ENCODE measurements at regions not wholly inside any gene's neighbourhood (a gene's known extent, or its start where the extent isn't known, plus 50 kb on each side); places are given as distances from the start of the nearest gene placed in this dataset.

DNA sequence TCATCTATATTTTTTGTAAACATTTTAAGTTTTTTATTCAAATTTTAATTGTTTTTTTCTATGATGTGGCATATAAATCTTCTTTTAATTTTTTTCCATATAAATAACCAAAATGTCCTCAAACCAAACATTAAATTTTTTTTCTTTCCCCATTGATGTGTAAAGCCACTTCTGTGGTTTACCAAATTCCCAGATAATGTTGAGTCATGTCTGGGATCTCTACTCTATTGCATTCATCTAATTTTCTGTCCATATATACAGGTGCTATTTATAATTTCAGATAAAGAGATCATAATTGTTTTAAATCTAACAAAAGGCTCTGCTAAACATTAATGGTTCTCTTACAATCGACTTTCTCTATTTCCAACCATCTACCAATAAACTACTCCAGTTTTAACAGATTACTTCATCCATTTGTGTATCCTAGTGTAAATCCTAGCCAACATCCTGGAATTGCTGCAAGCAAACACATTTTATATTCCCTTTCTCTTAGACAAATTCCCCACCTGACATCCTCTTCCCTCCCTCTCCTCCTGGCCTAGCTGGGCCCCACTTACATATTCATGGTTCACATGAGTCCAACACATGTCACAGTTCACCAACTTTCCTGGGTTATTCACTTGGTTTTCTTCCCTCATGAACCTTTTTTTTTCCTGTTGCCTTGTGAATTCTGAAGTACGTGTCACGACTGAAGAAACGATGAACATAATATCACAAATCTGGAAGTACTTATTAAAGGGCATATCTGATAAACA lies 368.0 kb upstream of the AGTR1 start:
- no peak for DNase-seq

DNA sequence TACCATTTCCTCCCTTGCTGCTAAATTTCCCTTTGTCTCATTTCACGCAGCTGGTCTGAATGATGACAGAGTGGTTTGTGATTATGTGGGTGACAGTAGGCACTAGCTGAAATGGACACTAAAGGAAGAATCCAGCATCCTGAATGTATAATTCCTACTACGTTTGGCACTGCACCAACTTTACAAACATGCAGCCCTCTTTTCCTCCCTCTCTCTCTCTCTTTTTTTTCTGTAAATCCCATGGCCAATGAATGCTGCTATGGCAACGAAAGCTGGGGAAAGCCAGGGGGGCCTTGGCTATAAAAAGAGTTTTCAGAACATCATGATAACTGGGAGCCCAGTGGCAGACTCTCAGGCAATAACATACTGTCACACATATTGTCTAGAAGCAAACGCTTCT lies 367.2 kb upstream of the AGTR1 start:
- no peak for DNase-seq

DNA sequence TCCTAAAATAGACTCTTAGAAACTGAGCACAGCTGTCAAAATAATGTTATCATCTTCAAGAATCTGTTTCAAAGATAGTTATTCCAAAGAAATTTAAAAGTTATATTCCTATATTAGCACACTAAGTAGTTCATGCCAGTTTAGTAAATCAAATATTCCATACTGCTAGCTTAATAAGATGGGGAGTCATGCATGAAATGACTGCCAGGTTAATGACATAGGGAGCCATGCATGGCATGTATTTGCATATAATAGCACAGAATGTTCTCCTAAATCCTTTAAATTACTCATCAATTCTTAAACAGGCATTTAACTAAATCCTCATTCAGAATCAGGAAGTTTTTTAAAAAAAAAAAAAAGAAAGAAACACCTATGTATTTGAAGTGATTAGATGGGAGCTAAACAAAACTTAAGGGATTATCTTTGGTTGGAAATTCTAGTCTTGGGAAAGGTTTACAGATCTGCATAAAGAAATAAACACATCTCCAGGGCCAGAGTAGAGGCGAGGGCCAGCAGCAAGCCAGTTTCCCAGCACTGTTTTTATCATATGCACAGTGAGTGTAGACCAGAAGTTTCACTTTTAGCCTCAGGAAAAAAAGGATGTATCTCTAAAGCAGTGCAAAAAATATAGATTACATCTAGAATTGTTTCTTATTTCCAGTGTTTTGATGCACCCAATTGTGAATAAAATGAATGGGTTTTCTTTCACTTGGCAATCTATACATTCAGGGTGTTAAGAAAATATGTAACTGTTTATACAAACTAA lies 366.4 kb upstream of the AGTR1 start:
- no peak for DNase-seq

DNA sequence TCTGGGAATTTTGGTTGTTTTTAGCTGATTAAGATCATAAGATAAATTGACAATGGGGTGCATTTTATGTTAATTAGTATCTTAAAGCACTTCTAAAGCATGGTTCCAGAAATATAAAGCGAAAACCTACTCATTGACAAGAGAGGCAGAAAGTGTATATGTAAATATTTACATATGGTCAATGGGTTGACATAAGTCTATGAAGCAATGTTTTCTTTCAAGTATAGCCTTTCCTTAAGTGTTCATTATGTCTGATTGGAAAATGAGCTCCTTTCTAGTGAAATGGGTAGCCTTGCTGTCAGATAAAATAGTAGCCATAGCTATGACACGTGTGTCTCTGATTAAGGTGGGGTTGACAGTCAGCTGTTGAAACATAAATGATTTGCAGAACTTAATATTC lies 365.2 kb upstream of the AGTR1 start:
- DNase-seq = no peak

DNA sequence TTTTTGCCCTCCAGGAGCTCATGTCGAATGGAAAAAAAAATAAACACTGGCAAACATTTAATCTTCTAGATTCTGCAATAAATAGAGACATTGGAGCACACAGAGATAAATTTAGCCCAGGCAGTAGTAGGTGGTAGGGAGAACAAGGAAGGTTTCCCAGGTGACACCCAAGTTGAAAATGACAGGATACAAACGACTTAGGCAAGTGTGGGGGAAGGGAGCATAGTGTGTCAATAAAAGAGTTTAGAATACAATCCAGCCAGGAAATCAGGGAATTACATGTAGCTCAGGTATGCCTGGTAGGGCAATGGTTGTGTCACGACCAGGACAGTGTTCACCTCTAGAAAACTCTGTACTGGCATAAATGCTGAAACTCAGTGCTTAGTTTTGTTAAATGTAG lies 364.6 kb upstream of the AGTR1 start:
- DNase-seq = no peak

DNA sequence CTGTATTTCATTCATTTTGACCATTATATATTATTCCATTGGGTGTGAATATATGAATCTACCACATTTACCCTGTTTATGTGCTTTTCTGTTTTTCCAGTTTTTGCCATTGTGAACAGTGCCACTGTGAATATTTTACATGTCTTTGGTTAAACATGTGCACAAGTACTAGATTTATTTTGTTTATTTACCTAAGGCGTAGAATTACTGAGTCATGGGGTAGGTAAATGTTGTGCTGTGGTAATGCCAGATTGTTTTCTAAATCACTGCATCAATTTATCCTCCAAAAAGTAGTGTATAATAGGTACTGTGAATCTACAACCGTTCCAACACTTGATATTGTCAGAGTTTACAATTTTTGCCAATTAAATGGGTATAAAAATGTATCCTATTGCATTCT lies 362.1 kb upstream of the AGTR1 start:
- DNase-seq = no peak

DNA sequence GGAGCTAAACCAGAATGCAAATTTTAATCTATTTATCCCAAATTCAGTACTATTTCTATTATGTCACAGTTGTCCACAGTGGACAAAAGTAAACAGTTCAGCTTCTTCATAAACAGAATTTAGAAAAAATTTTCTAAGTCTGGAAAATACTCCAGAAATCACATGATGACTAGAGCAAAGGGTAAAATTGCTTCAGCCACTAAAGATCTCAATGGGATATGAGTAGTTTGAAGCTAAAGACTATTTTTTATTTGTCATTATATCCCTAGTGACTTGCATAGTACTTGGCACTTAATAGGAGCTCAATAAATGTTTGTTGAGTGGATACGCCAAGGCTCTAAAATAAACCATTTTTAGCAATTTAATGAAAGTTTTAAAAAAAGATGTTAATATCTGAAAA lies 354.3 kb upstream of the AGTR1 start:
- no peak for DNase-seq

DNA sequence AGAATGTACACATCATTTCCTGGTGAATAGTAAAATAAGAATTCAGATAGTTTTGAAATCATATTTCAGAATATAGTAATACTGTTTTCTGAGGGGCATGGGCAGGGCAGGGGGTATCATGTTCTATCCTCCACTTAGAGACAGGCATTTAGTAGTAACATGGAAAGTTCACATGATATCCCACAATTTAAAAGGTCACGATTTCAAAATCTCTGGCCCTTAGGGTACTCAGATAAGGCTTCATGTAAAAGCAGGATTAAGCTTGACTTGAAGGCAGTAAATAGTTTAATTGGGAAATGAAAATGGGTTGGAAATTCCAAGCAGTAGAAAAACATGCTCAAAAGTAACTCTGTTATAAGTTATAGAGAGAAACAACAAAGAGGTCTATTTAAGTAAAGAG lies 353.2 kb upstream of the AGTR1 start:
- no peak for DNase-seq

DNA sequence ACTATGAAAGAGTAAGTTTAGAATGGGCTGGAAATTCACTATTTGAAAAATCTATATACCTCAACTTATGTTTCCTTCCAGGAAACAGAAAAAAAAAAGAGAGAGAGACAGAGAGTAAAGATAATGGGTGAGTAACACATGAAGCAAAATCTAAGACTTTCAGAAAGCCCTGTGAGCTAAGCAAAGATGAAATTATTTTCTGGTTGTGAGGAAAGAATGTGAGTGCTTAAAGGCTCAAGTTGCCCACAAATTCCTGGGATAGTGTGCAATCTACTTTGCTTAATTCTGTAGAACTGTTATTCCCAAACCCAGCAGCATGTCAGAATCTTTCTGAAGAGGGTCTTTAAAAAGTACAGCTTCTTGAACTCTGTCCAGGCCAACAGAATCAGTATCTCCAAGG lies 337.7 kb upstream of the AGTR1 start:
- DNase-seq = no peak

DNA sequence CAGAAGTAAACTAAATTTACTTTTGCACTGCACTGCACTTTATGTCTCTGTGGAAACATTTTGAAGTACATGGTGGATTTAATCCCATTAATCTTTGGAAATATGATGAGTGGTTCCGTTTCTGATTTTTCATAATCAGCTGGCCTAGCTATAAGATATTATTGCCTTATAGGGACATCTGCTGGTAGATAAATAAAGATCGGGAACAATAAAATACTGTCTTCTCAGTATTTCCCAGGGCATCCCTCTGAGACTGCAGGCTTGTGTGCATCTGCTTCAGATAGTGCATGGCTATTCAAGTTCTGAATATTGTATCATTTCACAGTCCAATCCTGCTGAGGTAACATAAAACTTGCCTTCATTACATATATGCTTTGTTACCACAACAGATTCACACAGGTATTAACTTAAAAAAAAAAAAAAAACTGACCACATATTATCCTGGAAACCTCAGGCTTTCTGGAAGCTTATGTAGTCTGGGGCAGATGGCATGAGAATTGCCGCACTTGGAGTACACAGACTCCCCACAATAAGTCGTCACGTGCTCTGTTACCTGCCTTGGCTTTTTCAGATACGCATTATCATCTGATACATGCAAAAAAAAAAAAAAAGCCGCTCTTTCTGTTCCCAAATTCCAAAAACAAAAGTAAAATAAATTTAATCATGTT lies 330.8 kb upstream of the AGTR1 start:
- DNase-seq = no peak

DNA sequence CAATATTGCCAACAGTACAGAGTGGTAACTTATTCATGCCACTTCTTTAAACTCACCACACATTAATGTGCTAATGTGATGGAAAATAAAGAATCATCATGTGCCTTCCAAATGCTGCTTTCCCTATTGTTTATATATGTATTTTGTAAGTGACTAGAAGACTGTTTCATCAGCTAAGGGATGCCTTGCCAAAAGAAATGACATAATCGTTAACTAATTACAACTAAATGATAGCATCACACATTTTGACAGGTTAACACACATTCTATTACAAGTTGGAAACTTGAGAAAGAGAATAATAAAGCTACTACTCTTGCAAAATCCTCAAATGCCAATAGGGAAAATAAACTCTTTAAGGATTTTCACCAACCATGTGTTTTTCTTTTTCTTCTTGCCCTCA lies 329.9 kb upstream of the AGTR1 start:
- no peak for DNase-seq

DNA sequence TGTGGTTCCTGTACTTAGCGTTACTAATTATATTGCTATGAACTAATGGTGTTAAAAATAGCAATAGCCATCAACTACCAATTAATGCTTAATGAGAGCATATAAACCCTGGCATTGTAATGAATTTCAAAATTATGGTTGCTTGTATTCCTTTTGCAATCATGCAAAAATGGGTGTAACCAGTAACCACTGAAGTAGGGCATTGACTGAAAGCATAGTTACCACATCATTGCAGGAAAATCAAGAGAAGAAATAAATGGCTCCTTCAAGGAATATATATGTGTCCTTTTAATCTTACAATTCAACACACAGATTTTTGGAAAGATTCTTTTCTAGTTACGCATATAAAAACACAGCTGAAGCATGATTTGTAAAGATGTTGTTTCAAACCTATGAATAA lies 328.3 kb upstream of the AGTR1 start:
- DNase-seq = no peak

DNA sequence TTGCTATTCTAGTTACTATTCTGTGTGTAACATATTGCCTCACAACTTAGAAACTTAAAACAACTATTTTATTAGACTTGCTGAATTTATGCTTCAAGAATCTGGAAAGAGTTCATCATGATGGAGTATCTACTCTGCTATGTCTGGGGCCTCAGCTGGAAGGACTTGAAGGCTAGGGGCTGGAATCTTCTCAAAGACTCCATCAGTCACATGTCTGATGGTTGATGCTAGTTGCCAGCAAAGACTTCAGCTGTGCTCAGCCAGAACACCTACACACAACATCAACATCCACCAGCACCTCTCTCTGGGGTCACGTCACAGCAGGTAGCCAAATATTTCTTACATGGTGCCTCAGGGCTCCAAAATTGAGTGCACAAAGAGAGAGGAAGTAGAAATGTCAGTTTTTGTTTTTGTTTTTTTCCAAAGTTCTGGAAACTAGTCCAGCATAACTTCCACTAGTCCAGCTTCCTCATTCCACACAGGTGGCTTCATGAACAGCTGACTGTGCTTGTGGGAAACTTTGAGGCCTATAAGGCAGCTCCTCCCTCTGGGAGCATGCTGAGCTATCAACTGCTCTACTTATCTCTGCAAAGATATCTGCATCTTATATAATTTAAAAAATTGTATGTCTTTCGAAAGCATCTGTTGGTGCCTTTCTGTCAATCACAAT lies 325.4 kb upstream of the AGTR1 start:
- no peak for DNase-seq

DNA sequence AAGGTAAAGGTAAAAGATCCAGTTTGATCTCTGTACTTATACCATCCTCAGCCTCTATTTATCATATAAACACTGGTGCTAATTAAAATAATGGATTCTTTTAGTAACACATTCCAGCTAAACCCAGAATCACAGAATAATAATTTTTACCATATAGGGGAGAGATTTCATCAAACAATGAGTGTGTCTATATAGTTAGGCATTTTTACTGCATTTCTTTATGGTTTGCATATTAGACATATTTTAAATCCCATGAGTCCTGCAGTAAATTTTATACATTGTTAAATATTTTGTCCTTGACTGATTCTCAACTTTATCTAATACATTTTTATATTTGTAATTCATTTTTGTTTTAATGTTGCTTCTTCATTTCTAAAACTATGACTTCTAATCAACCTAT lies 323.7 kb upstream of the AGTR1 start:
- no peak for DNase-seq

DNA sequence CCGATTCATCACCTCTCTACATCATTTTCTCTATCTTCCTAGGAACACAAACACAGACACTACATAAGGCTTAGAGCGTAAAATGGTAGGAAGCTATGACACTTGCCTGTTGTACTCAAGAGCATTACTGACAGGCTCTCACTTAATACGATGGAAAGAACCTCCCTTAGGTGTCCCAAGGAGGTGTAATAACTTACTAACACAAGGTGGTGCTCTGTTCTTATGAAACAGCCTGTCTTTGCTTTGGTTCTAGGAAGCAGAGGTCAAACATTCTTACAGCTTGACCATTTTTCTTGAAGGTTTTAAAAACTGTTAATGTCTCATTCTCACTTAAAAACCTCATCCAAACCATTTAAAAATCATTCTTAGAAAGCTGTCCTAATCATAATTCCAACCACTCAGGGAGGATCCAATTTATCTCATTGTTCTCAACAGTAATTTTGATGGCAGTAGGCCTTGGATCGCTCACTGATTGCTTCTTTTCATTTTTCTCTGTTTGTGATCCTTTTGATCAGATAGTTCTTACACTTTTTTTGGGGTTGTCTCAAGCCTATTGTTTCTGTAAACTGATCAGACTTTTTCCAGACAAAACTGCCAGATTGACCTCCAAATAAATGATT lies 317.8 kb upstream of the AGTR1 start:
- no peak for DNase-seq

DNA sequence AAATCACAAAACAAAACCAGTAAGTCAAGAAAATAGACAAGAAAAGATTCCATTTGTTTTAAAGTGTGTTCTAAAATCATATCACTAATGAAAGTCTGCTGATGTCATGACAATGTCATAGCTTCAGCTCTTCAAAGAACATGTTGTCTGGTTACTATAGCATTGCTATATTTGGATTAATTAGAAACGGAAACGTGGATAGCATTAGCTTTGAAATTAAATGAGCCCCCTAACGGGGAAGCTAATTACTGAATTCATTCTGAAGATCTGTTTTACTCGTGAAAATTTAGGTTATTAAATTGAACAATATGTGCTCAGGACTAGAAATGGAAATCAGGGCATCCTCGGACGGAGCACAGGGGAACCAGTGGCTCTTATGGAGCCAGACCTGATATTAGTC lies 316.7 kb upstream of the AGTR1 start:
- DNase-seq = no peak

DNA sequence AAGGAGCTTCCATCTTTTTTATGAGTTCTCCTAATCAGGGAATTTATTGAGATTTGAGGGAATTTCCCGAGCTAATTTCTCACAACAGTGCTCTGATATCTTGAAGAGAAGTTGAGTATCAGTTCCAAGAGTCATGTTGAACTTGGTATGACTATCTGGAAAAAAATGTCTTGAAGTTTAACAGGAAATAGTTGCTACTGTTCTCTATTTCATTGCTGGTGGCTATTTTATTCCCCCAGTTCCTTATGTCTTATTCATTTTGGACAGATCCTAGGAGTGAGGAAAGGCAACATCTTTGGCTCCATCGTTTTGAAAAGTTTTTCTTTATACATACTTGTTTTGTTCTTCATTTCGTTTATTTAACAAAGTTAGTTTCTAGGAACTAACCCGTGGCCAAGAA lies 307.8 kb upstream of the AGTR1 start:
- no peak for DNase-seq

DNA sequence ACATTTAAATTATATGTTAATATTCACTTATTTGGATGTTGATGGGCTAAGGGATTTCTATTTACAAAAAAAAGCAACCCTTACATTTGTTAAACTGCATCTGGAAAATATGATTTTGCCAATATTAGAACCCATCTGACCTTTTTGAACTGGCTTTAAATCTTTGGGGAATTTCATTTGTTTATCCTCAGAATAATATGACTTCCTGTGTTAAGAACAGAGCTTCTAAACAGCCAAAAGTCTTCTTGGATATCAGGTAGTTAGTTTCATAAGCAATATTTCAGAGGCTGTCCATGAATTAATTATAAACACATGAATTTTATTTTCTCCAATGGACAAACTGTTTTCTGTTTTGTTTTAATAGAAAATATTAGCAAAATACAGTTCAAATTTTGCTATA lies 301.9 kb upstream of the AGTR1 start:
- DNase-seq = no peak

DNA sequence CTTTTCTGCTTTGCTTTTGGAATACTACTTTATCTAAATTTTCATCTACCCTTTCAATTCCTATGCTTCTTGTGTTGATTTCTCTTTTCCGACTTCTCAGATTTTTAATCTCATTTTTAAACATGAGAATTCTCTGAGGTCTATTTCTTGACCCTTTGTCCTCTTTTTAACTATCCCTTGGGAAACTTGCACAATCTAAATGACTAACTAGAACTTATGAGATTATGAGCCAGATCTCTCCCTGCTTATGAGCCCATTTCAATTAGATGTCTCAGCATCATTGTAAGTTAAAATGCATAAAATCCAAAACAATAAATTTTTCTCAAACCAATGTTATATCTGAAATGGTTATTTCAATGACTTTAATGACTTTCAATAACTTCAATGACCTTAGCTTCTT lies 296.9 kb upstream of the AGTR1 start:
- no peak for DNase-seq

DNA sequence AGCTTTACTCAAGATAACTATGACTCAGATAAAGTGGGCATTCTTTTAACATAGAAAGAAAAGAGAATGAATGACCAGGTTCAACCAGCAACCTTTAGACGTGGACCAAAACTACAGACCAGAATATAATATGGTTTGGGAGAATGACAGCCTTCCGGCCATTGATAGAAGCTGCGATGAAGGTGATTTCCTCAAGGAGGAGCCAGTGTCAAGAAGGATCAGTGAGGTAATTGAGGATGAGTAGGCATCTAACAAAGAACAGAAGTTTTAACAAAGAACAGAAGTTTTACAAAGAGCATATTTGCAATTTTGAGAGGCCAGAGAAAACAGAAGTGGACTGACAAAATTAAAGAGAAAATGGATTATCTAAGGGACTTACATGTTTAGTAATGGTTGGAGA lies 289.0 kb upstream of the AGTR1 start:
- DNase-seq = no peak

DNA sequence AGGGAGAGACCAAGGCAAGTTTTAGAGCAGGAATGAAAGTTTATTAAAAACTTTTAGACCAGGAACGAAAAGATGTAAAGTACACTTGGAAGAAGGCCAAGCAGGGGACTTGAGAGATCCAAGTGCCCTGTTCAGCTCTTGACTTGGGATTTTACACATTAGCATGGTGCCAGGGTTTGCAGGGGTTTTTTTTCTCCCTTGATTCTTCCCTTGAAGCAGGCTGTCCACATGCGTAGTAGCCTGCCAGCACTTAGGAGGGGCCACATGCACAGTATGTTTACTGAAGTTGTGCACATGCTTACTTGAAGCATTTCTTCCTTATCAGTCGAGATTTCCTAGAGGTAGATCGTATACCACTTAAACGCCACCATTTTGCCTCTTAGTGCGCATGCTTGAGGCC lies 277.5 kb upstream of the AGTR1 start:
- DNase-seq = no peak

DNA sequence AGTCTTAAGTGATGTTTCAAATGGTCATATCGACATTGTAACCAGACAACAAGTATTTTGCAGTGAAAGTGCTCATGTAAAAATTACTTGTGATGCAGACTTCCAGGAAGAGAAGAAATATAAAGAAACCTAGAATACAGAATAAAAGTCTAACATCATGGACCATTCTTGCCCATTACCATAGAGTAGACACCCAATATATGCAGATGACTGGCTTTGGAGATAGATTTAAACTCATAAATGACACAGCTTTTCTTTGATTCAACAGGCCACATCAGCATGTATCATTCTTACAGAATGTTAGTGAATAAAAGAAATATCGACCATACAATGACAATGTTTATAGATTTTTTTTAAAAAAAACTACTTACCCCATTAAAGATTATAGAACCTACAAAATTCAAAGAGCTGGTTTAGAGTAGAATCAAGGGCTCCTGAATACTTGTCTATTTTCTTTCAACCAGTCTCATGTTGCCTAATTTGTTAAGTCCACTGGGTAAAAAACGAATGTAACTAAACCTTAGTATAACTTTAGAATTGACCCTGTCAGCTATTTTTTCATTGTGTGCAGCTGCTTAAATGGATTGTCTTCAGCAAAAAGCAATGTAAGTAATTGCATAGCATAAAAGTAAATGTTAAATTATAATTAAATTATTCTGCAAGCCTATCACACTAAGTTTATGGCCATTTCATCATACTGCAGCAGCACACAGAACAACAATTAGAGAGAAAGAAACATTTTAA lies 268.7 kb upstream of the AGTR1 start:
- DNase-seq = no peak

All from T1000 (cell line).